GM10248 (cell line): ENCODE measurements at regions not wholly inside any gene's neighbourhood (a gene's known extent, or its start where the extent isn't known, plus 50 kb on each side); places are given as distances from the start of the nearest gene placed in this dataset.
"Not testable (repeated sequence)": the region's sequence is repeated elsewhere in the genome, so short reads cannot be mapped to it uniquely, and the experiment has no call there.

Experiments
- CTCF ChIA-PET: fragments of 300-600 bp; sonication (Branson Sonifier 250); formaldehyde crosslinking; extraction: SDS; loops from one replicate; lab custom pipeline; 2021; ENCODE audit warnings: antibody characterized with exemption; lab: Yijun Ruan, JAX
- POLR2A ChIA-PET: fragments of 350-650 bp; sonication (Branson Sonifier 250); formaldehyde crosslinking; extraction: SDS; loops from one replicate; lab custom pipeline; 2020; ENCODE audit warnings: antibody characterized with exemption; lab: Yijun Ruan, JAX
- DNase-seq: peaks from one replicate; pipeline ENCODE4 v3.0.0; 2012; ENCODE audit errors: extremely low spot score
- TF ChIP-seq, protein P1 (sequence below): IDR thresholded peaks from 2 replicates; pipeline ENCODE4 v1.5.1; 2012; ENCODE audit warnings: mild to moderate bottlenecking, low read depth; ENCODE audit errors: extremely low read depth, missing control alignments, control extremely low read depth

DNA sequence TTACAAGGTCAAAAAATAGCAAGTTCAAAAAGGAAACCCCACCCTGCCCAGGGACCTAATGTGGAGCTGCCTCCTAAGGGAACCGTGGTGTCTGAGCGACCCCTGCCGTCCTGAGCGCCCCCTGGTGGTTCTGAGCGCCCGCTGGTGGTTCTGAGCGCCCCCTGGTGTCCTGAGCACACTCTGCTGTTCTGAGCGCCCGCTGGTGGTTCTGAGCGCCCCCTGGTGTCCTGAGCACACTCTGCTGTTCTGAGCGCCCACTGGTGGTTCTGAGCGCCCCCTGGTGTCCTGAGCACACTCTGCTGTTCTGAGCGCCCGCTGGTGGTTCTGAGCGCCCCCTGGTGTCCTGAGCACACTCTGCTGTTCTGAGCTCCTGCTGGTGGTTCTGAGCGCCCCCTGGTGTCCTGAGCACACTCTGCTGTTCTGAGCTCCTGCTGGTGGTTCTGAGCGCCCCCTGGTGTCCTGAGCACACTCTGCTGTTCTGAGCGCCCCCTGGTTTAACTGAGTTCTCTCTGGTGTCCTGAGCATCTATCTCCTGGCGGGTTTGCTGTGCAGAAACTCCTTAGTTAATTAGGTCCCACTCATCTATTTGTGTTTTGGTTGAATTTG lies 1137.5 kb downstream of the TMEM121 start:
- POLR2A ChIA-PET, result not testable (repeated sequence)
- peak; percentile 40 for DNase-seq
- CTCF ChIA-PET, result interaction anchor here (0.6 to 6.8 kb wide), 56 partner anchors 8 to 247 kb away, joined by 3 to 80 read pairs (median 5); no protein-coding TSS in a partner anchor
- TF ChIP-seq, protein P1, sequence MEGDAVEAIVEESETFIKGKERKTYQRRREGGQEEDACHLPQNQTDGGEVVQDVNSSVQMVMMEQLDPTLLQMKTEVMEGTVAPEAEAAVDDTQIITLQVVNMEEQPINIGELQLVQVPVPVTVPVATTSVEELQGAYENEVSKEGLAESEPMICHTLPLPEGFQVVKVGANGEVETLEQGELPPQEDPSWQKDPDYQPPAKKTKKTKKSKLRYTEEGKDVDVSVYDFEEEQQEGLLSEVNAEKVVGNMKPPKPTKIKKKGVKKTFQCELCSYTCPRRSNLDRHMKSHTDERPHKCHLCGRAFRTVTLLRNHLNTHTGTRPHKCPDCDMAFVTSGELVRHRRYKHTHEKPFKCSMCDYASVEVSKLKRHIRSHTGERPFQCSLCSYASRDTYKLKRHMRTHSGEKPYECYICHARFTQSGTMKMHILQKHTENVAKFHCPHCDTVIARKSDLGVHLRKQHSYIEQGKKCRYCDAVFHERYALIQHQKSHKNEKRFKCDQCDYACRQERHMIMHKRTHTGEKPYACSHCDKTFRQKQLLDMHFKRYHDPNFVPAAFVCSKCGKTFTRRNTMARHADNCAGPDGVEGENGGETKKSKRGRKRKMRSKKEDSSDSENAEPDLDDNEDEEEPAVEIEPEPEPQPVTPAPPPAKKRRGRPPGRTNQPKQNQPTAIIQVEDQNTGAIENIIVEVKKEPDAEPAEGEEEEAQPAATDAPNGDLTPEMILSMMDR, result peak; percentile 76

GRCh38 chr14:106665814-106666213 lies 1139.4 kb downstream of the TMEM121 start:
- TF ChIP-seq, protein P1, result peak; percentile 14
- DNase-seq, result no peak
- POLR2A ChIA-PET, result no interaction called here
- CTCF ChIA-PET, result interaction anchor here (1.3 to 5.1 kb wide), 7 partner anchors 10 to 165 kb away, joined by 3 to 39 read pairs (median 17); no protein-coding TSS in a partner anchor

- no peak for DNase-seq
- TF ChIP-seq, protein P1, result no peak
- POLR2A ChIA-PET, result no interaction called here
- CTCF ChIA-PET, result interaction anchor here (1.8 to 5.1 kb wide), 4 partner anchors 10 to 49 kb away, joined by 4 to 39 read pairs (median 14); no protein-coding TSS in a partner anchor
These were observed 1140.0 kb downstream of the TMEM121 start for GRCh38 chr14:106666341-106666740.

DNA sequence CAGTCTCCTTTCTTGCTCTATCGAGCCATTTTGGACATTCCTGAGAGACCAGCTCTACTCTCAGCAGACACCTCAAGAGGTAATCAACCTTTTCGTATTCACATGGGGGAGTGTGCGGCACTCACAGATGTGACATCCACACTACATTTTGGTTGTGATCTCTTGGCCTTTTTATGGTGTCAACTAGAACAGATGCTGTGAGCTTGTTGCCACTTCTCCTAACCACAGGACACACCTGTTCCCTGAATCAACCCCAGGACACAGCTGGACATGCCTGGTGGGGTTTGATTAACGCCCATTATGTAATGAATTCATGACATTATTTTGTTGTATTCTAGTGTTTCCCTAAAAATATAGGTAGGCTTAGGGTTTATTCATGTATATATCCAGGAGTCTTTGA lies 1143.6 kb downstream of the TMEM121 start:
- CTCF ChIA-PET, result interaction anchor here (1.5 to 3.6 kb wide), 2 partner anchors 9 to 71 kb away, joined by 5 to 14 read pairs; no protein-coding TSS in a partner anchor
- TF ChIP-seq, protein P1, result no peak
- POLR2A ChIA-PET, result no interaction called here
- no peak for DNase-seq

DNA sequence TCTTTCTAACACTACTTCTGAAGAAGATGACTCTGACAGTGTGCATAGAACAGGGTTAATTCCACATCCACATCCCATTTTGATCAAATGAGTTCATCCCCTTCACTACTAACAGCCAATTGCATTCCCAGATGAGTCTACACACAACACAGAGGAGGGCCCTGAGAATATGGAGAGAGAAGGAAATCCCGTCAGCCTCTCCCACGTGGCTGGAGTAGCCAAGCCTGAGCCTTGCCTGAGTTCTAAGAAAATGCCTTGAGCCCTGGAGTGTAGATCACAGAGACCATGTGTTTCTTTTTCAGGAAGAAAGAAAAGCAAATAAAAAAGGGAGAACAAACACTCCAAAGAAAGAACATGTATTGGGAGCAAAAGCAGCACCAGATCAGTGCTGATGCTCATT lies 1147.7 kb downstream of the TMEM121 start:
- POLR2A ChIA-PET, DNase-seq: not testable (repeated sequence)
- CTCF ChIA-PET, result interaction anchor here (1.1 to 4.7 kb wide), 4 partner anchors 10 to 67 kb away, joined by 3 to 51 read pairs (median 10); no protein-coding TSS in a partner anchor

GRCh38 chr14:106674509-106675125 lies 1148.2 kb downstream of the TMEM121 start:
- TF ChIP-seq, protein P1, result peak; percentile 51
- DNase-seq, POLR2A ChIA-PET: not testable (repeated sequence)
- CTCF ChIA-PET, result interaction anchor here (1.1 to 4.7 kb wide), 5 partner anchors 9 to 66 kb away, joined by 3 to 51 read pairs (median 16); no protein-coding TSS in a partner anchor

GRCh38 chr14:106675716-106676115 lies 1149.3 kb downstream of the TMEM121 start:
- DNase-seq, POLR2A ChIA-PET: not testable (repeated sequence)
- CTCF ChIA-PET, result interaction anchor here (1.0 to 4.7 kb wide), 6 partner anchors 8 to 258 kb away, joined by 3 to 51 read pairs (median 6); no protein-coding TSS in a partner anchor
